Neural crest cell (in vitro differentiated cells): ENCODE measurements at regions not wholly inside any gene's neighbourhood (a gene's known extent, or its start where the extent isn't known, plus 50 kb on each side); places are given as distances from the start of the nearest gene placed in this dataset.

Experiments
- DNase-seq: peaks from one replicate; pipeline ENCODE4 v3.0.0; 2021; ENCODE audit warnings: low read depth, mixed read lengths, low spot score
- H3K27ac Mint-ChIP-seq: one replicate; pipeline ENCODE4 v1.8.0; 2021; ENCODE audit warnings: mild to moderate bottlenecking, mixed read lengths; ENCODE audit not compliant: unreplicated experiment
- H3K27me3 Mint-ChIP-seq: 2 replicates; pipeline ENCODE4 v1.8.0; 2021; ENCODE audit warnings: low read depth, mild to moderate bottlenecking, mixed read lengths
- H3K36me3 Mint-ChIP-seq: 2 replicates; pipeline ENCODE4 v1.8.0; 2021; ENCODE audit warnings: low read depth, mild to moderate bottlenecking, mixed read lengths
- H3K4me1 Mint-ChIP-seq: 2 replicates; pipeline ENCODE4 v1.8.0; 2021; ENCODE audit warnings: mixed read lengths
- H3K4me3 Mint-ChIP-seq: one replicate; pipeline ENCODE4 v1.8.0; 2021; ENCODE audit warnings: mild to moderate bottlenecking, mixed read lengths
- H3K9me3 Mint-ChIP-seq: 2 replicates; pipeline ENCODE4 v1.8.0; 2021; ENCODE audit warnings: mixed read lengths
- CTCF ChIP-seq: fragments of 200-600 bp; sonication (generic); conservative IDR thresholded peaks from 2 replicates; pipeline ENCODE4 v1.5.0; 2021; ENCODE audit warnings: antibody characterized with exemption, mild to moderate bottlenecking

- peaks cover 6% of the 10 kb centered on the region for H3K9me3 Mint-ChIP-seq
- no peaks in the 10 kb centered on the region for H3K36me3 Mint-ChIP-seq
- H3K4me3 Mint-ChIP-seq: no peak overlapping the region
- no peak overlapping the region for H3K27ac Mint-ChIP-seq
- peaks cover 6% of the 10 kb centered on the region for H3K4me1 Mint-ChIP-seq
- no peak for DNase-seq
- TF ChIP-seq CTCF: no peak
- H3K27me3 Mint-ChIP-seq: peaks cover 6% of the 10 kb centered on the region
Observed at GRCh38 chr13:34748596-34748995, 193.5 kb upstream of the NBEA start.

GRCh38 chr13:34749046-34749445 is 193.0 kb upstream of the NBEA start:
- Mint-ChIP-seq H3K9me3 (peaks cover 6% of the 10 kb centered on the region), H3K4me1 (peaks cover 6% of the 10 kb centered on the region), H3K36me3 (no peaks in the 10 kb centered on the region), H3K27me3 (peaks cover 6% of the 10 kb centered on the region), H3K27ac (no peak overlapping the region), H3K4me3 (no peak overlapping the region)
- TF ChIP-seq CTCF: no peak
- DNase-seq: no peak

- no peak overlapping the region for H3K27ac Mint-ChIP-seq
- peaks cover 6% of the 10 kb centered on the region for H3K27me3 Mint-ChIP-seq
- no peak for DNase-seq
- TF ChIP-seq CTCF: no peak
- H3K4me3 Mint-ChIP-seq: peak overlapping the region; percentile 32
- H3K4me1 Mint-ChIP-seq: peaks cover 6% of the 10 kb centered on the region
- H3K36me3 Mint-ChIP-seq: no peaks in the 10 kb centered on the region
- peaks cover 4% of the 10 kb centered on the region for H3K9me3 Mint-ChIP-seq
Observed at GRCh38 chr13:34750078-34750931, 191.8 kb upstream of the NBEA start.

GRCh38 chr13:34751044-34751443 is 191.0 kb upstream of the NBEA start:
- Mint-ChIP-seq H3K4me3 (no peak overlapping the region), H3K27ac (no peak overlapping the region), H3K4me1 (peaks cover 6% of the 10 kb centered on the region), H3K36me3 (no peaks in the 10 kb centered on the region), H3K27me3 (peaks cover 6% of the 10 kb centered on the region), H3K9me3 (no peaks in the 10 kb centered on the region)
- TF ChIP-seq CTCF: no peak
- DNase-seq: no peak

- no peak for DNase-seq
- H3K27ac Mint-ChIP-seq: no peak overlapping the region
- no peak for TF ChIP-seq CTCF
Observed at GRCh38 chr13:34751492-34751891, 190.6 kb upstream of the NBEA start.

More at GRCh38 chr13:34751492-34751891, 190.6 kb upstream of the NBEA start:
- Mint-ChIP-seq H3K4me3 (no peak overlapping the region), H3K36me3 (no peaks in the 10 kb centered on the region), H3K9me3 (no peaks in the 10 kb centered on the region), H3K4me1 (peaks cover 6% of the 10 kb centered on the region), H3K27me3 (peaks cover 6% of the 10 kb centered on the region)
